ENCODE measurements at regions not wholly inside any gene's neighbourhood (a gene's known extent, or its start where the extent isn't known, plus 50 kb on each side); places are given as distances from the start of the nearest gene placed in this dataset.
"Not testable (repeated sequence)": the region's sequence is repeated elsewhere in the genome, so short reads cannot be mapped to it uniquely, and the experiment has no call there.

GRCh38 chr2:136288249-136288648 lies 170.3 kb upstream of the CXCR4 start:
- no peak for DNase-seq (ENCODE audit: low read depth in 2 of 2)

DNA sequence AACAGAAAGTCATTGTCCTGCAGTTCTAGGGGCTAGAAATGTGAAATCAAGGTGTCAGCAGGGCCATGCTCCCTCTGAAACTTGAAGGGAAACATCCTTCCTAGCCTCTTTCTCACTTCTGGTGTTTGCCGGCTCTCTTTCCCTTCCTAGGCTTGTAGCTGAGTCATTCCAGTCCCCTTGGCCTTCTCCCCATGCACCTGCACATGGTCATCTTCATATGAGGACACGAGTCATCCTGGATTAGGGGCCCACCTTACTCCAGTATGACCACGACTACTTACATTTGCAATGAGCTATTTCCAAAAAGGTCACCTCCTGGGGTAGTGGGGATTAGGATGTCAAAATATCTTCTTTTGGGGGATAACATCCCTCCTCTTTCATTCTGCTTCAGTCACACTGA lies 168.5 kb upstream of the CXCR4 start:
- no peak for DNase-seq (ENCODE audit: low read depth in 2 of 2)

- no peak for DNase-seq (ENCODE audit: low read depth in 2 of 2)
These were observed 166.5 kb upstream of the CXCR4 start for GRCh38 chr2:136284226-136285119.

DNA sequence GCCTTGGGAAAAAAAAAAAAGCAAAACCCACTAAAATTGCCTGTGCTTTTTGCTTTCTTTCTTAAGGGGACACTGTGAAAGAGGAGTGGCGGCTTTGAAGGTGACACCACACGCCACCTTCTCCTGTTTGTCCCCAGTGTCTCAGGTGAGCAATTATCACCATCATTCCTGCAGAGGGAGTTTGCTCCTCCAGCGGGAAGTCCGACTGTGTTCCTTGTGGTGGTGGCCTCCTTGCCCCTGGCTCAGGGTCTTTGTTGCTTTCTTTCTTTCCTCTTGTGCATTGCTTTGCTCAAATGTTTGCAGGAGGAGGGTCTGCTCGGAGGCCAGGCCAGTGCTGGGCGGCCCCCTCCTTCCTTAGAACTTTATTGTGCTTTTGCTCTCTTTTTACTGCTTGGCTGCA lies 164.3 kb upstream of the CXCR4 start:
- DNase-seq (ENCODE audit: low read depth in 2 of 2): no peak

DNA sequence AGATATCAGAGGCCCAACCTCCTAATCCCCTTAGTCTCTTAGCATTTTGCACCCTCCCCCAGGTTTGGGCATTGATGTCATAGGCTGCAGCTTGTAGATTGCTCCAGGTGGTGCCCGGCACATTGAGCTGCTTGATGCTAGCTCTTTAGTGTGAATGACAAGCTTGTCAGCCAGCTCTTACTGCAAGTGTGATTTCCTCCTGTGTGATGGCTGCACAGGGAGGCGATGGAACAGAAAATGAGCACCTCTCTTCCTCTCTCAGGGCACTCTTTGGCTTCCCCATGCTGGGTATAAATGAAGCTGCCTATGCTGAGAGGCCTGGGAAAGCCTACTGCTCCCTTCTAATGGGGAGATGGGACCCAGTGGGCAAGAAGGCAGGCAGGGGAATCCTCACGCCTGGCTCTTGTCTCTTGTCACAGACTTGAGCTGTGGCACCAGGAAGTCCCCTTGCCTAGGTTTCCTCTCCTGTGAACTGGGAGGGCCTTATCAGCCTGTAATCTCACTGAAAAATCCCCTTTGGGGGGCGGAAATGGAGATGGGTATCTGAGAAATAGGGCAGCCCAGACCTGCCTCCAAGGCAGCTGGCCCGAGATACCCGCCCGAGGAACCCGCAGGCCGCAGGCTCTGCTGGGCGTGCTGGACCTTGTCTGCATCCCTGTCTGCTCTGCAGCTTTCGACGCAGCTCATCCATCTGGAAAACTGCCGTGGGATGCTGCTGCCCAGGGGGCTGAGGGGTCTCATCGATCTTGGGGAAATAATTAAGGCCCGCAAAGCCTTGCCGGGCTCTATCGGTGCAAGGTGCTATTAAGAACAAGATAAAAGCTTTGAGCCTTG lies 163.5 kb upstream of the CXCR4 start:
- DNase-seq (ENCODE audit: low read depth in 2 of 2): no peak

DNA sequence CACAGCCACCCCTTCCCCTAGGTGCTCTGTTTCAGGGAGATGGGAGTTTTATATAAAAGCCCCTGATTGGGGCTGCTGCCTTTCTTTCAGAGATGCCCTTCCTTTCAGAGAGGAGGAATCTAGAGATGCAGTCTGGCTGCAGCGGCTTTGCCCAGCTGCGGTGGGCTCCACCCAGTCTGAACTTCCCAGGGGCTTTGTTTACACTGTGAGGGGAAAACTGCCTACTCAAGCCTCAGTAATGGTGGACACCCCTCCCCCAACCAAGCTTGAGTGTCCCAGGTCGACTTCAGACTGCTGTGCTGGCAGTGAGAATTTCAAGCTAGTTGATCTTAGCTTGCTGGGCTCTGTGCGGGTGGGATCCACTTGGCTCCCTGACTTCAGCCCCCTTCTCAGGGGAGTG lies 148.4 kb upstream of the CXCR4 start:
- DNase-seq (ENCODE audit: low read depth in 2 of 2): not testable (repeated sequence)

GRCh38 chr2:136259551-136259950 lies 141.6 kb upstream of the CXCR4 start:
- no peak for DNase-seq (ENCODE audit: low read depth in 2 of 2)

GRCh38 chr2:136257893-136258292 lies 139.9 kb upstream of the CXCR4 start:
- no peak for DNase-seq (ENCODE audit: low read depth in 2 of 2)

DNA sequence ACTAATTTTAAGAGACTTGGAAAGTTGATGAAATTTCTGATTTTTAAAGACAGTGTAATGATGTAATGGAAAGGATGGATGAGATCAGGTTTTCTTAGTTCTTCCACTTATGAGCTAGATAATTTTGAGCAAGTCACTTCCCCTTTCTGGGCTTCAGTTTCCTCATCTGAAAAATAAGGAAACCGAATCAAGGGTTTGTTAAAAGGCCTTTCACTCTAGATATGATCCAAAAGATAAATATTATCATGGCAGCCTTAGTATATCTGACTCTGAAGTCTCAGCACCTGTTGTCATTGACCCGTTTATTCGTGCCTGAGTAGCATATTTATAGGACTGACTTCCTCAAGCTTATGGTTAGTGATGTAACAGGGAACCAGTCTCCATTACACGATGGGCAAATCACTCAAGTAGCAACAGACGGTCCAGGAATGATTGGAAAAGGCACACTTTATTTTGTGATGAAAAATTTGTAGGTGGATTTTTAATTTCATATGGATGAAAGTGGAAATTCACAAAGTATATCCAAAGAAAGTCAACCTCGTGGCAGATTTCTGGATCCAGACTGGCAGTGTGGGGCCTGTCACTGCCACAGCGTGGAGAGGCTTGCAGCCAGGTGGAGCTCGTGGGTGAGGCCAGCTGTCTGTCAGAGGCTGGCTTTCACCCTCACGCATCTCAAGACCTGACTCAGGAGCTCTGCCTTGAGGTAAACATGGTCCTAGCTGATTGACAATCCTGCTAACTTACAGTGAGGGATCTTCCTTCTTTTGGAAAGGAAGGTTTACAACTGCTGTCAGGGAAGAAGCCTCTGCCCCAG lies 137.9 kb upstream of the CXCR4 start:
- DNase-seq (ENCODE audit: low read depth in 2 of 2): no peak

GRCh38 chr2:136255127-136255526 lies 137.2 kb upstream of the CXCR4 start:
- no peak for DNase-seq (ENCODE audit: low read depth in 2 of 2)

GRCh38 chr2:136254681-136255080 lies 136.7 kb upstream of the CXCR4 start:
- no peak for DNase-seq (ENCODE audit: low read depth in 2 of 2)

GRCh38 chr2:136253288-136254004 lies 135.5 kb upstream of the CXCR4 start:
- no peak for DNase-seq (ENCODE audit: low read depth in 2 of 2)

GRCh38 chr2:136251885-136252585 lies 134.1 kb upstream of the CXCR4 start:
- DNase-seq (ENCODE audit: low read depth in 2 of 2): peak in 1 of 2 donors; percentile 23

GRCh38 chr2:136251197-136251884 lies 133.4 kb upstream of the CXCR4 start:
- DNase-seq (ENCODE audit: low read depth in 2 of 2): no peak

DNA sequence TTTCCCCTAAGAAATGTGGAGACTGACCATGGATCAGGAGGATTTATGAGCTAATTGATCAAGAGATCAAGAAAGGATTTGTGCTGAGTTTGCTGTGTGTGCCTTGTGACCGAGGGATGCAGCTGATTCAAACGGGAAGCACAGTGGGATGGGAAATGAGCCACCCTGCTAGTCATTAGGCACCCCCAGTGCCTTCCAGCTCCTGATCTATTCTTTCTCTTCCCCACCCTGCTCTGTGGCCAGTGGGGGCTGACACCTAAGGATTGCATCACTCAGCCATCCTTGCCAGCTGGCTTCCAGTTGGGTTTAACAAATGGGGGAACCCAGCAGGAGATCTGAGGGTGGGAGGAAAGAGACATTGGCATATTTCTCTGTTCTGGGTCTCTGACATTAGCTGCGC lies 132.2 kb upstream of the CXCR4 start:
- DNase-seq (ENCODE audit: low read depth in 2 of 2): no peak

- no peak for DNase-seq (ENCODE audit: low read depth in 2 of 2)
These were observed 131.0 kb upstream of the CXCR4 start for GRCh38 chr2:136248907-136249306.

DNA sequence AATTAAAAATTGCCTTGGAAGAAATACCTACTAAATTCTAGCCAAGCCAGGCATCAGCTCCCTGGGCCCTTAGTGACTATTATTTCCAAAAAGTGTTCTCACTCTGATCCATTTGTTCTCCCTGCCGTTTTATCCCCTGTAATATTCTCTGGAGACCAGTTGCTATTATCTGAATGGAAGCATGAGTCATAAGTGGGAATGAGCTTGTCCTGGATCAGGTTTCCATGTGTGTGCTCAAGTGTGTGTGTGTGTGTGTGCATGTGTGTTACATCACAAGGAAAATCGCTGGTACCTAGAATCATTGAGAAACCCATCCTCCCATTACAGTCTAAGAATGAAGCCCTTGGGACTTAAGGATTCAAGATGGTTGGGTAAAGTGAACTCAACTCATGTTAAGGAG lies 130.3 kb upstream of the CXCR4 start:
- DNase-seq (ENCODE audit: low read depth in 2 of 2): peak in 1 of 2 donors; percentile 74

DNA sequence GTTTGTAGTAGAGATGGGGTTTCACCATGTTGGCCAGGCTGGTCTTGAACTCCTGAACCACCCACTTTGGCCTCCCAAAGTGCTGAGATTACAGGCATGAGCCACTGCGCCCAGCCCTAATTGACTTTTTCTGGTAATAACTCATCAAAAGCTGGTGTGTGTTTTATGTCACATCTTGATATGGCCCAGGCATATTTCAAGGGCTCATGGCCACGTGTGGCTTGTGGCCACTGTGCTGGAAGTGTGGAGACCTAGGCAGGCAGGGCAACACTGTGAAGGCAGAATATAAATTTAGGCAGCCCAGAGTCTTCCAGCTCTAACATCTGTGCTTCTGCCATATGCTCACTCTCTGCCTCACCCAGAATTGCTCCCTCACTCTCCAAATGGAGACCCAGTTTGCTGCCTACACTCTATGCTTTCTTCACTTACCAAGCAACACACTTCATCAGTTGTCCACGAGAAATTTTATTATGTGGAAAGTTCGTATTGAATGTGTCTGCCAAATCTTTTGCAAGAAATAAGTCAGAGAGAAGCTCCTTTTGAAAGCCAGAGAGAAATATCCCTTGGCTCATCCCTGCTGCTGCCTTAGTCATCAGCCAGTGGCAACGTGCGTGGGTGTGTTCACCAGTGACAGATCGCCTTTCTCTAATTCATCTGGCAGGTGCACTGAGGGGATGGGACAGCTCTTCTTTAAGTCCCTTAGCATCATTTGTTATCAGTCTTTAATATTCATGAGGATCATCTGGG lies 129.4 kb upstream of the CXCR4 start:
- no peak for DNase-seq (ENCODE audit: low read depth in 2 of 2)

GRCh38 chr2:136246086-136246669 lies 128.2 kb upstream of the CXCR4 start:
- DNase-seq (ENCODE audit: low read depth in 2 of 2): peak in 1 of 2 donors; percentile 66
